Lower leg skin (tissue), 4 donors: ENCODE measurements at regions not wholly inside any gene's neighbourhood (a gene's known extent, or its start where the extent isn't known, plus 50 kb on each side); places are given as distances from the start of the nearest gene placed in this dataset.

Experiments
- DNase-seq, 2 donors: peaks; one replicate each; pipeline ENCODE4 v3.0.0-alpha.2; 2019; ENCODE audit warnings: low spot score in 2 of 2
- H3K4me3 ChIP-seq: fragments of 200-600 bp; sonication (generic); 2 replicates; pipeline ENCODE4 v1.5.1; 2017; ENCODE audit warnings: mild to moderate bottlenecking, low read depth; ENCODE audit not compliant: poor library complexity, severe bottlenecking
- POLR2A ChIP-seq, 2 donors: fragments of 450-650 bp; IDR thresholded peaks; one replicate each; pipeline ENCODE4 v1.6.1; 2016 to 2017; ENCODE audit warnings: antibody characterized with exemption in 2 of 2, mild to moderate bottlenecking in 1 of 2, moderate library complexity in 1 of 2
- WGBS, 2 donors: methylation state at CpG; one replicate each; pipeline ENCODE4 v1.1.5; 2018; 5-methylcytosine and 5-hydroxymethylcytosine counted together
- intact Hi-C: fragments of 100-400 bp; cut with DNase I; formaldehyde crosslinking; loops from one replicate; pipeline ENCODE4 v1.15.0; 2023; ENCODE audit warnings: low total_unique reads
- TF ChIP-seq, protein P1 (sequence below), 3 donors: fragments of 450-650 bp; IDR thresholded peaks; one replicate each; pipeline ENCODE4 v1.5.1; 2016; ENCODE audit warnings: antibody characterized with exemption in 3 of 3, mild to moderate bottlenecking in 3 of 3, moderate library complexity in 2 of 3

DNA sequence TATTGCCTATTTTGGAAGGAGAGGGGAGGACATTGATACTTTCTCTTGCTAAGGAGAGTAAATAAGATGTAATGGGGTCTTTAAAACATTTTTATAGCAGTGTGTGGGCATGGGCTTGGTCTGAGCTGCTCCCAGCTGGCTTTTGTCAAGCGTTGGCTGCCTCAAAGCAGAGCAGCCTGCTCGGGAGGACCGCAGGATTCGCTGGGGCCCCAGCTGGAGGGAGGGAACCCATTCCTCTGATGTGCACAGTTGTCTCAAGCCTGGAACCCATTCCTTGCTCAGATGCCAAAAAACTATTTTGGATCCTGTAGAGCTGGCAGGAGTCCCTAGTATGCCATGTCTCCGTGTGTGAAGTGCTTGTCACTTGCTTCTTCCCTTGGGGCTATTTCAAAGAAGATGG is 59.4 kb upstream of the RMDN2 start:
- DNase-seq, result no peak
- no peak for TF ChIP-seq POLR2A (IDR thresholded peaks at IDR 0.05)
- TF ChIP-seq, protein P1, sequence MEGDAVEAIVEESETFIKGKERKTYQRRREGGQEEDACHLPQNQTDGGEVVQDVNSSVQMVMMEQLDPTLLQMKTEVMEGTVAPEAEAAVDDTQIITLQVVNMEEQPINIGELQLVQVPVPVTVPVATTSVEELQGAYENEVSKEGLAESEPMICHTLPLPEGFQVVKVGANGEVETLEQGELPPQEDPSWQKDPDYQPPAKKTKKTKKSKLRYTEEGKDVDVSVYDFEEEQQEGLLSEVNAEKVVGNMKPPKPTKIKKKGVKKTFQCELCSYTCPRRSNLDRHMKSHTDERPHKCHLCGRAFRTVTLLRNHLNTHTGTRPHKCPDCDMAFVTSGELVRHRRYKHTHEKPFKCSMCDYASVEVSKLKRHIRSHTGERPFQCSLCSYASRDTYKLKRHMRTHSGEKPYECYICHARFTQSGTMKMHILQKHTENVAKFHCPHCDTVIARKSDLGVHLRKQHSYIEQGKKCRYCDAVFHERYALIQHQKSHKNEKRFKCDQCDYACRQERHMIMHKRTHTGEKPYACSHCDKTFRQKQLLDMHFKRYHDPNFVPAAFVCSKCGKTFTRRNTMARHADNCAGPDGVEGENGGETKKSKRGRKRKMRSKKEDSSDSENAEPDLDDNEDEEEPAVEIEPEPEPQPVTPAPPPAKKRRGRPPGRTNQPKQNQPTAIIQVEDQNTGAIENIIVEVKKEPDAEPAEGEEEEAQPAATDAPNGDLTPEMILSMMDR (IDR thresholded peaks at IDR 0.05), result no peak
- WGBS, 2 donors, result 18 to 22% methylated on average over 5 of the region's 5 CpGs
- intact Hi-C loops, result no loop called here
- no peak overlapping the region for H3K4me3 ChIP-seq

DNA sequence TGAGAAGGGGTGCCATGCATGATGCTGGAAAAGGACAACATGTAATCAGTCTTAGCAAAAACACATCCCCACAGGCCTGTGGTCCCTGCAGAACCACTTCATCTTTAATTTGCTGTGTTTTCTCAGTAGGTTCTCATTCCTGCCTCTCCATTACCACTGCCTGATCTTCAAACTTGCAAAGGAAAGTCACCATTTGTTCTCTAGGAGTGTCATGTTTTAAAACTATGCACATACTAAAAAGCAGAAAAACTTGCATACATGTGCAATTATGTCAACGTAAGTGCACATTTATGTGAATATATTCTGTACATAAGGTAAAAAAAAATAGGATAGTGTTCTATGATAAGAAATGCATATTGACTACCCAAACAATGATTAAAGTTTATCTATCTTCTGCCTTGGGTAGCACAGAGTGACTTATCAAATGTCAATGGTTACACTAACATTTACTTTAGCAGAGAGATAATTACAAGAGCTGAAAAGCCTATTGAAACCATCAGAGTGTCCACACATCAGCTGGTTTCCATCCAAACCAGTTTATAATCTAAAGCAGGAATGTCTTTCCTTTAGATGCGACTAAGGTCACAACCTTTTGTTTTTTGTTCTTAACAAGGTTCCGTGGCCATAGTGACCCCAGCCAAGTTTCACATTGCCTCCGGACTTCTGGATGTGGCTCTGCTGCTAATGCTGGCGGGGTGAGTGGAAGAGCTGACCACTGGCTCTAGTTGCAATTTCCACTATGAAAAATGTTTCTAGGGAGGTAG is 58.7 kb upstream of the RMDN2 start:
- no peak for DNase-seq
- WGBS, 2 donors, result 61 to 64% methylated on average over 5 of the region's 5 CpGs
- TF ChIP-seq, protein P1 (IDR thresholded peaks at IDR 0.05), result no peak
- no peak for TF ChIP-seq POLR2A (IDR thresholded peaks at IDR 0.05)
- H3K4me3 ChIP-seq, result no peak overlapping the region
- intact Hi-C loops, result no loop called here

DNA sequence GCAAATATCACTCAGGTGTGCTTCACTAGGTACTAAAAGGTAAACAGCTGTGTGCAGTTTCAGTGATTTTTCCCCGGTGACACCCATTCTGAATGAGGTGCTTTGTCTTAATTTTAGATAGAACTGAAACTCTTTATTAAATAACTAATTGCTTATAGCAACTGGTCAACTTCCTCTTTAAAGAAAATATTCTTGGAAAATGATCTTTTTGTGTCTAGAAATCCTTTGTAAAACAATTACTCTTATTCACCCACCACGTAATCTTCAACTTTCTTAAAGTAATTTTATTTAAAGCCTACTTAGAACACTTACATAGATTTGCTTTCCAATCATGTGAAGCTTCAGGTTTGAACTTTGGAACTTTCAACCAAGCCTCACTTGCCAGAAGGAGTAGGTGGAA is 57.9 kb upstream of the RMDN2 start:
- no peak for DNase-seq
- intact Hi-C loops, result no loop called here
- TF ChIP-seq POLR2A (IDR thresholded peaks at IDR 0.05), result no peak
- TF ChIP-seq, protein P1 (IDR thresholded peaks at IDR 0.05), result no peak
- WGBS, 2 donors, result 82 to 85% methylated on average over 2 of the region's 2 CpGs
- H3K4me3 ChIP-seq, result no peak overlapping the region

DNA sequence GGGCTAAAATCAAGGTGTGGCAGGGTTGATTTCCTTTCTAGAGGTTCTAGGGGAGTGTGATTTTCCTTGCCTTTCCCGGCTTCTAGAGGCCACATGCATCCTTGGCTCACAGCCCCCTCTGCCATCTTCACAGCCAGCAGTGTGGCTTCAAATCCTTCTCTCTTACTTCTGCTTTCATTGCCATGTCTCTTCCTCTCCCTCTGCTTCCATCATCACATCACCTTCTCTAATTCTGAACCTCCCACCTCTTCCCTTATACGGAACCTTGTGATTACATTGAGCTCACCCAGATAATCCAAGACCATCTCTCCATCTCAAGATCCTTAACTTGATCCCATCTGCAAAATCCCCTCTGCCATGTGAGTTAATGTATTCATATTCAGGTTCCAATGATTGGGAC is 56.2 kb upstream of the RMDN2 start:
- no peak for TF ChIP-seq POLR2A (IDR thresholded peaks at IDR 0.05)
- TF ChIP-seq, protein P1 (IDR thresholded peaks at IDR 0.05), result no peak
- no peak overlapping the region for H3K4me3 ChIP-seq
- no peak for DNase-seq
- intact Hi-C loops, result no loop called here
- 43 to 44% methylated on average over 2 of the region's 2 CpGs for WGBS, 2 donors

DNA sequence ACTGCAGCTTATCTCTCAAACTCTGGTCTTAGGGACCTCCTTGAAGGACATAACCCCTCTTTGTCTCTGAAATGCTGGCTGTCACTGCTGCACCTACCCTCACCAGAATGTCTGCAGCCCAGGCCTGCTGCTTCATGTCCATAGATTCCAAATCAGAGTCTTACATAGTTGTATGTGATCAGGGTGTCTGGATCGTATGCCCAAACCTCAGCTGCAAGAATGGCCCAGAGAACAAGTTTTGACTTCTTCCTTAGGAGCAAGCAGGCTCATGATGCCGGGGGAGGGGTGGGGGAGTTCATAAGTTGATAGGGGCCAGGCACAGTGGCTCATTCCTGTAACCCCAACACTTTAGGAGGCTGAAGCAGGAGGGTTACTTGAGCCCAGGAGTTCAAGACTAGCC is 55.8 kb upstream of the RMDN2 start:
- H3K4me3 ChIP-seq, result no peak overlapping the region
- TF ChIP-seq, protein P1 (IDR thresholded peaks at IDR 0.05), result no peak
- TF ChIP-seq POLR2A (IDR thresholded peaks at IDR 0.05), result no peak
- intact Hi-C loops, result no loop called here
- no peak for DNase-seq
- WGBS, 2 donors, result 54 to 55% methylated on average over 2 of the region's 2 CpGs

DNA sequence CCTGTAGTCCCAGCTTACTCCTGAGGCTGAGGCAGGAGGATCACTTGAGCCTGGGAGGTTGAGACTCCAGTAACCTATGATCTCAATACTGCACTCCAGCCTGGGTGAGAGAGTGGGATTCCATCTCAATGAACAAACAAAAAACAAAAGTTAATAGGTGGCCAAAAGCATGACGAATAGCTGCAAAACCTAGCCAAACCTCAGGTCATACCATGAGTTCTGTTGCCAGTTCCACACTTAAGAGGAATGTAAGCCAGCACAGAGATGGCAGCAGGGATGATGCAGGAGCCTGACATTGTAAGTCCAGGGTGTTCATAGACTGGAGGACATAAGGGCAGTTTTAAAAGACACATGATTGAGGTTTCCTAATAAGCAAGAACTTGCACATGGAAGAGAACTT is 55.3 kb upstream of the RMDN2 start:
- intact Hi-C loops, result no loop called here
- 43 to 47% methylated on average over 1 of the region's 1 CpG for WGBS, 2 donors
- TF ChIP-seq POLR2A (IDR thresholded peaks at IDR 0.05), result no peak
- TF ChIP-seq, protein P1 (IDR thresholded peaks at IDR 0.05), result no peak
- no peak overlapping the region for H3K4me3 ChIP-seq
- DNase-seq, result no peak
